Panc1 (cell line): ENCODE measurements at regions not wholly inside any gene's neighbourhood (a gene's known extent, or its start where the extent isn't known, plus 50 kb on each side); places are given as distances from the start of the nearest gene placed in this dataset.

Experiments used
- ATAC-seq: fragments of 200-7000 bp; cut with Tn5 transposase; 2 replicates; pipeline ENCODE4 v1.9.1; 2020; ENCODE audit warnings: mild to moderate bottlenecking, moderate library complexity
- BruUV-seq: library from RNA; stranded (reverse); fragments of 400-500 nt; replicated peaks from 2 replicates; lab custom pipeline; 2021; lab: Mats Ljungman, UMichigan
- CTCF ChIA-PET: fragments of 300-600 bp; sonication (Branson Sonifier 250); formaldehyde crosslinking; loops from one replicate; lab custom pipeline; 2022; ENCODE audit warnings: antibody characterized with exemption; lab: Charles Lee
- POLR2A ChIA-PET: fragments of 300-600 bp; sonication (Branson Sonifier 250); formaldehyde crosslinking; loops from one replicate; lab custom pipeline; 2022; ENCODE audit warnings: antibody characterized with exemption; lab: Charles Lee
- DNase-seq: peaks from one replicate; pipeline ENCODE4 v3.0.0-alpha.2; 2010; ENCODE audit warnings: low read depth, low spot score
- H3K27ac ChIP-seq: 2 replicates; pipeline ENCODE4 v1.5.1; 2011; ENCODE audit warnings: mild to moderate bottlenecking, low read length, inconsistent platforms
- H3K27me3 ChIP-seq: fragments of 200-500 bp; sonication (Bioruptor generic); 2 replicates; pipeline ENCODE4 v1.6.0; 2014; ENCODE audit warnings: low read length, inconsistent platforms; ENCODE audit not compliant: control insufficient read depth, insufficient read depth
- H3K36me3 ChIP-seq: fragments of 200-500 bp; sonication (Bioruptor generic); 2 replicates; pipeline ENCODE4 v1.5.1; 2014; ENCODE audit warnings: inconsistent platforms, mild to moderate bottlenecking, low read length, moderate library complexity; ENCODE audit not compliant: control insufficient read depth, insufficient read depth
- H3K4me1 ChIP-seq: 2 replicates; pipeline ENCODE4 v1.5.1; 2011; ENCODE audit warnings: inconsistent platforms, mild to moderate bottlenecking, low read length, moderate library complexity; ENCODE audit not compliant: control insufficient read depth, insufficient read depth
- H3K4me3 ChIP-seq, 2 experiments: 2 replicates each; pipeline ENCODE4 v1.5.1; 2011 to 2012; ENCODE audit warnings: low read depth in 2 of 2, low read length in 2 of 2, mild to moderate bottlenecking in 2 of 2, inconsistent platforms in 1 of 2, moderate library complexity in 1 of 2
- H3K9me3 ChIP-seq: fragments of 200-500 bp; sonication (Bioruptor generic); 2 replicates; pipeline ENCODE4 v1.5.1; 2014; ENCODE audit warnings: low read depth, mild to moderate bottlenecking, inconsistent platforms, low read length, moderate library complexity; ENCODE audit not compliant: control insufficient read depth, insufficient read depth
- POLR2AphosphoS5 ChIP-seq: IDR thresholded peaks from 2 replicates; pipeline ENCODE4 v1.6.1; 2012; ENCODE audit warnings: mild to moderate bottlenecking, low read depth, low read length, moderate library complexity
- SIN3A ChIP-seq: IDR thresholded peaks from 2 replicates; pipeline ENCODE4 v1.6.1; 2012; ENCODE audit warnings: low read depth, mild to moderate bottlenecking, low read length, moderate library complexity, borderline replicate concordance; ENCODE audit not compliant: insufficient read depth
- TCF7L2 ChIP-seq: IDR thresholded peaks from 2 replicates; pipeline ENCODE4 v1.6.1; 2011; ENCODE audit warnings: mild to moderate bottlenecking, low read depth, low read length, inconsistent platforms
- in situ Hi-C: cut with HindIII; loops from 2 replicates; pipeline ENCODE4 v1.10.0; 2016; ENCODE audit warnings: low sequenced_read_pairs, low pct_unique_long_range_greater_than_20kb
- intact Hi-C: fragments of 100-400 bp; cut with micrococcal nuclease; formaldehyde crosslinking; loops from one replicate; pipeline ENCODE4 v1.10.0; 2022; ENCODE audit not compliant: unreplicated experiment
- TF ChIP-seq, protein P1 (sequence below): fragments of 450-650 bp; IDR thresholded peaks from 2 replicates; pipeline ENCODE4 v1.5.1; 2017; ENCODE audit warnings: mild to moderate bottlenecking
- TF ChIP-seq, protein P2 (sequence below), 2 experiments: IDR thresholded peaks; 2 replicates each; pipeline ENCODE4 v1.6.1; 2011 to 2012; ENCODE audit warnings: low read depth in 2 of 2, control low read depth in 1 of 2, low read length in 1 of 2, mild to moderate bottlenecking in 1 of 2, moderate library complexity in 1 of 2; ENCODE audit not compliant: insufficient read depth in 1 of 2

GRCh38 chr2:181371195-181371594 is 86.0 kb upstream of the ITGA4 start:
- intact Hi-C loops (no loop called here), in situ Hi-C loops (no loop called here)
- Histone ChIP-seq H3K4me1 (no peaks in the 10 kb centered on the region), H3K4me3 (no peak overlapping the region), H3K27ac (no peak overlapping the region), H3K9me3 (no peaks in the 10 kb centered on the region), H3K27me3 (no peaks in the 10 kb centered on the region), H3K36me3 (no peaks in the 10 kb centered on the region)
- CTCF ChIA-PET = no interaction called here
- POLR2A ChIA-PET = no interaction called here
- DNase-seq (no peak), ATAC-seq (no peak)
- TF ChIP-seq SIN3A (no peak), POLR2AphosphoS5 (no peak), TCF7L2 (no peak)
- TF ChIP-seq, protein P1, sequence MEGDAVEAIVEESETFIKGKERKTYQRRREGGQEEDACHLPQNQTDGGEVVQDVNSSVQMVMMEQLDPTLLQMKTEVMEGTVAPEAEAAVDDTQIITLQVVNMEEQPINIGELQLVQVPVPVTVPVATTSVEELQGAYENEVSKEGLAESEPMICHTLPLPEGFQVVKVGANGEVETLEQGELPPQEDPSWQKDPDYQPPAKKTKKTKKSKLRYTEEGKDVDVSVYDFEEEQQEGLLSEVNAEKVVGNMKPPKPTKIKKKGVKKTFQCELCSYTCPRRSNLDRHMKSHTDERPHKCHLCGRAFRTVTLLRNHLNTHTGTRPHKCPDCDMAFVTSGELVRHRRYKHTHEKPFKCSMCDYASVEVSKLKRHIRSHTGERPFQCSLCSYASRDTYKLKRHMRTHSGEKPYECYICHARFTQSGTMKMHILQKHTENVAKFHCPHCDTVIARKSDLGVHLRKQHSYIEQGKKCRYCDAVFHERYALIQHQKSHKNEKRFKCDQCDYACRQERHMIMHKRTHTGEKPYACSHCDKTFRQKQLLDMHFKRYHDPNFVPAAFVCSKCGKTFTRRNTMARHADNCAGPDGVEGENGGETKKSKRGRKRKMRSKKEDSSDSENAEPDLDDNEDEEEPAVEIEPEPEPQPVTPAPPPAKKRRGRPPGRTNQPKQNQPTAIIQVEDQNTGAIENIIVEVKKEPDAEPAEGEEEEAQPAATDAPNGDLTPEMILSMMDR = no peak
- TF ChIP-seq, protein P2, sequence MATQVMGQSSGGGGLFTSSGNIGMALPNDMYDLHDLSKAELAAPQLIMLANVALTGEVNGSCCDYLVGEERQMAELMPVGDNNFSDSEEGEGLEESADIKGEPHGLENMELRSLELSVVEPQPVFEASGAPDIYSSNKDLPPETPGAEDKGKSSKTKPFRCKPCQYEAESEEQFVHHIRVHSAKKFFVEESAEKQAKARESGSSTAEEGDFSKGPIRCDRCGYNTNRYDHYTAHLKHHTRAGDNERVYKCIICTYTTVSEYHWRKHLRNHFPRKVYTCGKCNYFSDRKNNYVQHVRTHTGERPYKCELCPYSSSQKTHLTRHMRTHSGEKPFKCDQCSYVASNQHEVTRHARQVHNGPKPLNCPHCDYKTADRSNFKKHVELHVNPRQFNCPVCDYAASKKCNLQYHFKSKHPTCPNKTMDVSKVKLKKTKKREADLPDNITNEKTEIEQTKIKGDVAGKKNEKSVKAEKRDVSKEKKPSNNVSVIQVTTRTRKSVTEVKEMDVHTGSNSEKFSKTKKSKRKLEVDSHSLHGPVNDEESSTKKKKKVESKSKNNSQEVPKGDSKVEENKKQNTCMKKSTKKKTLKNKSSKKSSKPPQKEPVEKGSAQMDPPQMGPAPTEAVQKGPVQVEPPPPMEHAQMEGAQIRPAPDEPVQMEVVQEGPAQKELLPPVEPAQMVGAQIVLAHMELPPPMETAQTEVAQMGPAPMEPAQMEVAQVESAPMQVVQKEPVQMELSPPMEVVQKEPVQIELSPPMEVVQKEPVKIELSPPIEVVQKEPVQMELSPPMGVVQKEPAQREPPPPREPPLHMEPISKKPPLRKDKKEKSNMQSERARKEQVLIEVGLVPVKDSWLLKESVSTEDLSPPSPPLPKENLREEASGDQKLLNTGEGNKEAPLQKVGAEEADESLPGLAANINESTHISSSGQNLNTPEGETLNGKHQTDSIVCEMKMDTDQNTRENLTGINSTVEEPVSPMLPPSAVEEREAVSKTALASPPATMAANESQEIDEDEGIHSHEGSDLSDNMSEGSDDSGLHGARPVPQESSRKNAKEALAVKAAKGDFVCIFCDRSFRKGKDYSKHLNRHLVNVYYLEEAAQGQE (IDR thresholded peaks at IDR 0.05; ENCODE audit: insufficient read depth in 1 of 2, low read depth in 2 of 2, low read length in 1 of 2) = no peak
- BruUV-seq = no TSS peak

GRCh38 chr2:181371782-181372645 is 85.2 kb upstream of the ITGA4 start:
- Histone ChIP-seq H3K27ac (no peak overlapping the region), H3K4me1 (no peaks in the 10 kb centered on the region), H3K4me3 (no peak overlapping the region), H3K36me3 (no peaks in the 10 kb centered on the region), H3K27me3 (no peaks in the 10 kb centered on the region), H3K9me3 (no peaks in the 10 kb centered on the region)
- BruUV-seq = no TSS peak
- DNase-seq = no peak
- POLR2A ChIA-PET = no interaction called here
- ATAC-seq = no peak
- TF ChIP-seq, protein P2 (IDR thresholded peaks at IDR 0.05; ENCODE audit: insufficient read depth in 1 of 2, low read depth in 2 of 2, low read length in 1 of 2) = no peak
- no peak for TF ChIP-seq SIN3A
- no peak for TF ChIP-seq TCF7L2
- TF ChIP-seq POLR2AphosphoS5 = no peak
- TF ChIP-seq, protein P1 = no peak
- intact Hi-C loops = no loop called here
- in situ Hi-C loops = no loop called here
- CTCF ChIA-PET = no interaction called here
